ENCODE measurements at regions not wholly inside any gene's neighbourhood (a gene's known extent, or its start where the extent isn't known, plus 50 kb on each side); places are given as distances from the start of the nearest gene placed in this dataset.

DNA sequence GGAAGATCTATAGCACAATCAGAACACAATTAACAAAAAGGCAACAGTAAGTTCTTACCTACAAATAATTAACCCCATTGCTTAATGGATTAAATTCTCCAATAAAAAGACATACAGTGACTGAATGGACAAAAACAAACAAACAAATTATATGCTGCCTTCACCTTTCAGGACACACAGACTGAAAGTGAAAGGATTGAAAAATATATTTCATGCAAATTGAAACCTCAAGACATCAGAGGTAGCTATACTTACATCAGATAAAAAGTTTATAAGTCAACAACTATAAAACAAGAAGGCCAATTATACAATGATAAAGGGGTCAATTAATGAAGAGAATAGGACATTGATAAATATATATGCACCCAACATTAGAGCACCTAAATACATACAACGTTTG is 741.2 kb upstream of the FAM98A start:
- CTCF ChIA-PET: no interaction called here
- no peak for ATAC-seq
- H3K27me3 ChIP-seq (ENCODE audit: low read length): no peaks in the 10 kb centered on the region
- H3K36me3 ChIP-seq (ENCODE audit: low read depth, low read length): no peaks in the 10 kb centered on the region
- H3K4me2 ChIP-seq (ENCODE audit: low read length): no peak overlapping the region
- BruUV-seq (replicated peaks): no TSS peak
- TF ChIP-seq EZH2phosphoT487 (IDR thresholded peaks at IDR 0.05; ENCODE audit: borderline replicate concordance, low read length) (no peak), EZH2 (IDR thresholded peaks at IDR 0.05; ENCODE audit: low read length, unreplicated experiment) (no peak)
- TF ChIP-seq, protein P1, sequence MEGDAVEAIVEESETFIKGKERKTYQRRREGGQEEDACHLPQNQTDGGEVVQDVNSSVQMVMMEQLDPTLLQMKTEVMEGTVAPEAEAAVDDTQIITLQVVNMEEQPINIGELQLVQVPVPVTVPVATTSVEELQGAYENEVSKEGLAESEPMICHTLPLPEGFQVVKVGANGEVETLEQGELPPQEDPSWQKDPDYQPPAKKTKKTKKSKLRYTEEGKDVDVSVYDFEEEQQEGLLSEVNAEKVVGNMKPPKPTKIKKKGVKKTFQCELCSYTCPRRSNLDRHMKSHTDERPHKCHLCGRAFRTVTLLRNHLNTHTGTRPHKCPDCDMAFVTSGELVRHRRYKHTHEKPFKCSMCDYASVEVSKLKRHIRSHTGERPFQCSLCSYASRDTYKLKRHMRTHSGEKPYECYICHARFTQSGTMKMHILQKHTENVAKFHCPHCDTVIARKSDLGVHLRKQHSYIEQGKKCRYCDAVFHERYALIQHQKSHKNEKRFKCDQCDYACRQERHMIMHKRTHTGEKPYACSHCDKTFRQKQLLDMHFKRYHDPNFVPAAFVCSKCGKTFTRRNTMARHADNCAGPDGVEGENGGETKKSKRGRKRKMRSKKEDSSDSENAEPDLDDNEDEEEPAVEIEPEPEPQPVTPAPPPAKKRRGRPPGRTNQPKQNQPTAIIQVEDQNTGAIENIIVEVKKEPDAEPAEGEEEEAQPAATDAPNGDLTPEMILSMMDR (conservative IDR thresholded peaks at IDR 0.05; ENCODE audit: low read depth, low read length): no peak
- H3F3A ChIP-seq (ENCODE audit: low read length, unreplicated experiment): no peaks in the 10 kb centered on the region
- no peak overlapping the region for H3K9ac ChIP-seq (ENCODE audit: low read length)
- no peaks in the 10 kb centered on the region for H3K4me1 ChIP-seq (ENCODE audit: insufficient read depth, low read length)
- H3K9me3 ChIP-seq (ENCODE audit: low read length): no peaks in the 10 kb centered on the region
- DNase-seq: no peak
- intact Hi-C loops (cut with micrococcal nuclease): no loop called here
- no peak overlapping the region for H3K27ac ChIP-seq (ENCODE audit: low read length)
- no peak overlapping the region for H2AFZ ChIP-seq (ENCODE audit: low read length)
- H3K79me2 ChIP-seq (ENCODE audit: low read length): no peaks in the 10 kb centered on the region
- no peaks in the 10 kb centered on the region for H3K9me2 ChIP-seq (replicated peaks; ENCODE audit: low read length)
- POLR2A ChIA-PET (ENCODE audit: unreplicated experiment): no interaction called here
- no peak overlapping the region for H3K4me3 ChIP-seq (ENCODE audit: low read length)
- no peaks in the 10 kb centered on the region for H4K20me1 ChIP-seq (ENCODE audit: low read length)

DNA sequence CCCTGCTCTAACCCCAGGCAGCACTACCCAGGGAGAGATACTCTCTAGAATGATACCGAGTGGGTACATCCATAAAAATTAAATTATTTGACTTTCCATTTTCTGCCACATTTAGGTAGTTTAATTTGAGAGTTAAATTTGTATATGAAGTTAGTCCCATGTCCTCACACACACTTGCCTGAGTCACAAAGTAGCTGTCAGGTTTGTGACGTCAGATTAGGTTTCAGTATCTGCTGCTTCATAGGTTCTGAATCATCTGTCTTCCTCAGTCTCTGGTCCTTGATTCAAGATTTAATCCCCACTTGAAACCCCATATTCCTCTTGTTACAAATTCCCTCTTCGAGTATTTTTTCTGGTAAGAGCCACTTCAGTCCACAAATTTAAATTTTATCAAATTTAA is 738.6 kb upstream of the FAM98A start:
- H3K9me3 ChIP-seq (ENCODE audit: low read length): no peaks in the 10 kb centered on the region
- ChIA-PET CTCF (interaction anchor here (0.7 kb wide), 1 partner anchor 296 kb away, joined by 3 read pairs; no protein-coding TSS in a partner anchor), POLR2A (ENCODE audit: unreplicated experiment) (no interaction called here)
- H3K9me2 ChIP-seq (replicated peaks; ENCODE audit: low read length): no peaks in the 10 kb centered on the region
- H3K27me3 ChIP-seq (ENCODE audit: low read length): no peaks in the 10 kb centered on the region
- no peak overlapping the region for H3K4me3 ChIP-seq (ENCODE audit: low read length)
- no peaks in the 10 kb centered on the region for H3K4me1 ChIP-seq (ENCODE audit: insufficient read depth, low read length)
- intact Hi-C loops (cut with micrococcal nuclease): no loop called here
- H4K20me1 ChIP-seq (ENCODE audit: low read length): no peaks in the 10 kb centered on the region
- H3K4me2 ChIP-seq (ENCODE audit: low read length): no peak overlapping the region
- DNase-seq (no peak), ATAC-seq (no peak)
- no TSS peak for BruUV-seq (replicated peaks)
- H3K79me2 ChIP-seq (ENCODE audit: low read length): no peaks in the 10 kb centered on the region
- H2AFZ ChIP-seq (ENCODE audit: low read length): no peak overlapping the region
- H3F3A ChIP-seq (ENCODE audit: low read length, unreplicated experiment): no peaks in the 10 kb centered on the region
- no peaks in the 10 kb centered on the region for H3K36me3 ChIP-seq (ENCODE audit: low read depth, low read length)
- no peak overlapping the region for H3K27ac ChIP-seq (ENCODE audit: low read length)
- TF ChIP-seq EZH2phosphoT487 (IDR thresholded peaks at IDR 0.05; ENCODE audit: borderline replicate concordance, low read length) (no peak), EZH2 (IDR thresholded peaks at IDR 0.05; ENCODE audit: low read length, unreplicated experiment) (no peak)
- TF ChIP-seq, protein P1 (conservative IDR thresholded peaks at IDR 0.05; ENCODE audit: low read depth, low read length): no peak
- no peak overlapping the region for H3K9ac ChIP-seq (ENCODE audit: low read length)

DNA sequence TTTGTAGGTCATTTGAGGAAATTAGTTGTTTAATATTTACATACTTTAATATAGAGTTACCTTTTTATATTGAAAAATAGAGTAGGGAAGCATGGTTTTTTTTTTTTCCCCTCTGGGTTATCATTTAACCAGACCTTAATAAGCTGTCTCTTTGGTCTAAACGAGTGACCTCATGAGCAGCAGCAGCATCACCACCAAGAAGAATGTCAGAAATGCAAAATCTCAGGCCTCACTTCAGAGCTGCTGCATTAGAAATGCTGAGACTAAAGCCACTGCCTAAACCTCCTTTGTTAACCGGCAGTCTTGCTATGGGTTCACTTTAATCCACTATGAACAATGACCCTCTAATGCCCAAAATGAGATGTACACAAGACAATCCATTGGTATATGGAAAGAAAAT is 733.7 kb upstream of the FAM98A start:
- H3K27ac ChIP-seq (ENCODE audit: low read length): no peak overlapping the region
- no peak overlapping the region for H3K4me3 ChIP-seq (ENCODE audit: low read length)
- H3F3A ChIP-seq (ENCODE audit: low read length, unreplicated experiment): no peaks in the 10 kb centered on the region
- H3K4me2 ChIP-seq (ENCODE audit: low read length): no peak overlapping the region
- H4K20me1 ChIP-seq (ENCODE audit: low read length): no peaks in the 10 kb centered on the region
- H3K9me2 ChIP-seq (replicated peaks; ENCODE audit: low read length): no peaks in the 10 kb centered on the region
- no peak overlapping the region for H3K9ac ChIP-seq (ENCODE audit: low read length)
- no peak for TF ChIP-seq EZH2 (IDR thresholded peaks at IDR 0.05; ENCODE audit: low read length, unreplicated experiment)
- no peak for TF ChIP-seq EZH2phosphoT487 (IDR thresholded peaks at IDR 0.05; ENCODE audit: borderline replicate concordance, low read length)
- TF ChIP-seq, protein P1 (conservative IDR thresholded peaks at IDR 0.05; ENCODE audit: low read depth, low read length): no peak
- no peaks in the 10 kb centered on the region for H3K9me3 ChIP-seq (ENCODE audit: low read length)
- ChIA-PET CTCF (no interaction called here), POLR2A (ENCODE audit: unreplicated experiment) (no interaction called here)
- DNase-seq (no peak), ATAC-seq (no peak)
- H3K79me2 ChIP-seq (ENCODE audit: low read length): no peaks in the 10 kb centered on the region
- H2AFZ ChIP-seq (ENCODE audit: low read length): no peak overlapping the region
- BruUV-seq (replicated peaks): no TSS peak
- no peaks in the 10 kb centered on the region for H3K36me3 ChIP-seq (ENCODE audit: low read depth, low read length)
- H3K4me1 ChIP-seq (ENCODE audit: insufficient read depth, low read length): no peaks in the 10 kb centered on the region
- peaks cover 5% of the 10 kb centered on the region; the same call in 1 of the 2 replicates for H3K27me3 ChIP-seq (ENCODE audit: low read length)
- intact Hi-C loops (cut with micrococcal nuclease): no loop called here
